ENCODE measurements at regions not wholly inside any gene's neighbourhood (a gene's known extent, or its start where the extent isn't known, plus 50 kb on each side); places are given as distances from the start of the nearest gene placed in this dataset.

GRCh38 chr11:97754976-97755375 lies 1265.8 kb upstream of the CNTN5 start:
- TF ChIP-seq REST (IDR thresholded peaks at IDR 0.05; ENCODE audit: borderline replicate concordance), result no peak
- TF ChIP-seq REST (CRISPR knock-in tag; IDR thresholded peaks at IDR 0.05; ENCODE audit: low read depth), result no peak
- TF ChIP-seq PPARD (CRISPR knock-in tag; IDR thresholded peaks at IDR 0.05), result no peak
- no peak for TF ChIP-seq ZBTB2 (IDR thresholded peaks at IDR 0.05)

All from K562 (cell line).